ENCODE measurements at regions not wholly inside any gene's neighbourhood (a gene's known extent, or its start where the extent isn't known, plus 50 kb on each side); places are given as distances from the start of the nearest gene placed in this dataset.

- no peaks in the 10 kb centered on the region for H3K36me3 ChIP-seq
- peaks cover 39 to 44% of the 10 kb centered on the region in 2 donors for H3K4me1 ChIP-seq
- H3K4me3 ChIP-seq (replicated peaks in 1 of 3) = no peak overlapping the region
- no peaks in the 10 kb centered on the region for H3K27me3 ChIP-seq
- intact Hi-C loops (cut with DNase I) = no loop called here
- H3K9me3 ChIP-seq = no peaks in the 10 kb centered on the region
- TF ChIP-seq CTCF (IDR thresholded peaks at IDR 0.05) = no peak
- TF ChIP-seq POLR2A (IDR thresholded peaks at IDR 0.05) = no peak
- WGBS, 2 donors = 82% methylated on average over 2 of the region's 2 CpGs
- H3K27ac ChIP-seq = peak overlapping the region; percentile 98 to 100 (median 99)
- DNase-seq = no peak
Observed at GRCh38 chr22:46065691-46066454, 84.5 kb upstream of the PPARA start.

- TF ChIP-seq POLR2A (IDR thresholded peaks at IDR 0.05) = no peak
- no peak for TF ChIP-seq CTCF (IDR thresholded peaks at IDR 0.05)
- Histone ChIP-seq H3K27ac (peak overlapping the region; percentile 98 to 100 (median 99)), H3K36me3 (no peaks in the 10 kb centered on the region), H3K4me3 (replicated peaks in 1 of 3) (no peak overlapping the region), H3K27me3 (no peaks in the 10 kb centered on the region), H3K4me1 (peaks cover 39 to 41% of the 10 kb centered on the region in 2 donors), H3K9me3 (no peaks in the 10 kb centered on the region)
- WGBS, 2 donors = 71 to 73% methylated on average over 11 of the region's 11 CpGs
- intact Hi-C loops (cut with DNase I) = no loop called here
- peak in 1 of 2 donors; percentile 1 for DNase-seq
Observed at GRCh38 chr22:46066691-46067090, 83.6 kb upstream of the PPARA start.

GRCh38 chr22:46067159-46068111, 82.9 kb upstream of the PPARA start:
- WGBS, 2 donors = 63 to 74% methylated on average over 19 of the region's 19 CpGs
- DNase-seq = peak in 1 of 2 donors; percentile 2
- intact Hi-C loops (cut with DNase I) = no loop called here
- TF ChIP-seq CTCF (IDR thresholded peaks at IDR 0.05) (no peak), POLR2A (IDR thresholded peaks at IDR 0.05) (no peak)
- Histone ChIP-seq H3K36me3 (no peaks in the 10 kb centered on the region), H3K27ac (peak overlapping the region; percentile 98 to 100 (median 99)), H3K27me3 (no peaks in the 10 kb centered on the region), H3K4me3 (replicated peaks in 1 of 3) (no peak overlapping the region), H3K4me1 (peaks cover 36 to 39% of the 10 kb centered on the region in 2 donors), H3K9me3 (no peaks in the 10 kb centered on the region)

GRCh38 chr22:46068181-46068592, 82.1 kb upstream of the PPARA start:
- intact Hi-C loops (cut with DNase I) = no loop called here
- DNase-seq = no peak
- TF ChIP-seq CTCF (IDR thresholded peaks at IDR 0.05) (no peak), POLR2A (IDR thresholded peaks at IDR 0.05) (no peak)
- H3K4me1 ChIP-seq = peaks cover 28 to 31% of the 10 kb centered on the region in 2 donors
- peak overlapping the region; percentile 98 to 100 (median 99) for H3K27ac ChIP-seq
- WGBS, 2 donors = 62 to 67% methylated on average over 2 of the region's 2 CpGs
- H3K9me3 ChIP-seq = no peaks in the 10 kb centered on the region
- H3K36me3 ChIP-seq = peaks cover 0 to 4% of the 10 kb centered on the region in 2 donors
- H3K27me3 ChIP-seq = no peaks in the 10 kb centered on the region
- no peak overlapping the region for H3K4me3 ChIP-seq (replicated peaks in 1 of 3)

Data from thyroid gland (tissue), 4 donors.